HepG2 (cell line): ENCODE measurements at regions not wholly inside any gene's neighbourhood (a gene's known extent, or its start where the extent isn't known, plus 50 kb on each side); places are given as distances from the start of the nearest gene placed in this dataset.

Experiments
- ATAC-seq: fragments of 200-7000 bp; cut with Tn5 transposase; 3 replicates; pipeline ENCODE4 v1.9.1; 2020; ENCODE audit warnings: mild to moderate bottlenecking, moderate library complexity
- BruUV-seq: library from RNA; stranded (reverse); fragments of 400-500 nt; replicated peaks from 2 replicates; lab custom pipeline; 2021; lab: Mats Ljungman, UMichigan
- CTCF ChIA-PET: fragments of 300-600 bp; formaldehyde crosslinking; extraction: SDS; loops from one replicate; lab custom pipeline; 2021; ENCODE audit warnings: low total read pairs, inconsistent platforms, low intra/inter-chr PET ratio; lab: Yijun Ruan, JAX
- POLR2A ChIA-PET: fragments of 350-600 bp; sonication (Branson Sonifier 250); formaldehyde crosslinking; loops from one replicate; lab custom pipeline; 2020; ENCODE audit warnings: antibody characterized with exemption, inconsistent platforms; lab: Yijun Ruan, JAX
- DNase-seq: peaks from one replicate; pipeline ENCODE4 v3.0.0-alpha.2; 2015; ENCODE audit warnings: low spot score
- FAIRE-seq: peaks from 3 replicates; lab custom pipeline; 2011; peaks lifted over from hg19 to GRCh38; lab: Jason Lieb, UNC
- H2AFZ ChIP-seq: one replicate; pipeline ENCODE4 v1.6.1; 2011; ENCODE audit warnings: low read length, inconsistent platforms
- H3K27ac ChIP-seq: fragments of 300-600 bp; 3 replicates; pipeline ENCODE4 v1.8.0; 2011; ENCODE audit warnings: mixed run types, mild to moderate bottlenecking, mixed read lengths, low read length, inconsistent platforms; ENCODE audit not compliant: insufficient read depth; ENCODE audit errors: extremely low read length
- H3K27me3 ChIP-seq, 2 experiments: fragments of 200-600 bp in 1 of 2; 2 replicates in 1 of 2; 3 replicates in 1 of 2; pipeline versions ENCODE4 v1.6.0 to v1.8.0; 2011; ENCODE audit warnings: low read length in 2 of 2, mild to moderate bottlenecking in 2 of 2, moderate library complexity in 2 of 2, inconsistent platforms in 1 of 2; ENCODE audit not compliant: insufficient read depth in 2 of 2, control insufficient read depth in 1 of 2
- H3K36me3 ChIP-seq, 2 experiments: fragments of 200-600 bp in 1 of 2; replicated peaks in 1 of 2; 2 replicates in 1 of 2; 3 replicates in 1 of 2; pipeline versions ENCODE4 v1.5.1 to v1.8.0; 2011; ENCODE audit warnings: low read length in 2 of 2, inconsistent platforms in 1 of 2; ENCODE audit not compliant: insufficient read depth in 2 of 2, control insufficient read depth in 1 of 2
- H3K4me1 ChIP-seq: 2 replicates; pipeline ENCODE4 v1.5.1; 2012; ENCODE audit warnings: low read length, inconsistent platforms; ENCODE audit not compliant: insufficient read depth
- H3K4me2 ChIP-seq: 2 replicates; pipeline ENCODE4 v1.6.0; 2011; ENCODE audit warnings: low read depth, low read length, inconsistent platforms
- H3K4me3 ChIP-seq, 3 experiments: fragments of 200-600 bp in 1 of 3; sonication (generic), shearing (Covaris generic) in 1 of 3; replicated peaks in 1 of 3; 2 replicates each; pipeline ENCODE4 v1.5.1; 2011 to 2016; ENCODE audit warnings: low read length in 3 of 3, inconsistent platforms in 2 of 3, low read depth in 2 of 3, mild to moderate bottlenecking in 2 of 3, control low read depth in 1 of 3, mixed read lengths in 1 of 3; ENCODE audit not compliant: insufficient read depth in 1 of 3
- H3K79me2 ChIP-seq: one replicate; pipeline ENCODE4 v1.6.1; 2011; ENCODE audit warnings: low read length, inconsistent platforms; ENCODE audit not compliant: insufficient read depth
- H3K9ac ChIP-seq: 2 replicates; pipeline ENCODE4 v1.6.0; 2011; ENCODE audit warnings: mild to moderate bottlenecking, low read depth, low read length, inconsistent platforms; ENCODE audit not compliant: insufficient read depth
- H3K9me3 ChIP-seq: 2 replicates; pipeline ENCODE4 v1.5.1; 2012; ENCODE audit warnings: mild to moderate bottlenecking, low read length
- H4K20me1 ChIP-seq: 2 replicates; pipeline ENCODE4 v1.6.0; 2011; ENCODE audit warnings: inconsistent platforms, mild to moderate bottlenecking, low read length, moderate library complexity; ENCODE audit not compliant: insufficient read depth
- SALL2 ChIP-seq: sonication (generic); formaldehyde crosslinking; IDR thresholded peaks from 2 replicates; pipeline ENCODE4 v1.8.1; 2023; ENCODE audit warnings: mild to moderate bottlenecking, missing genetic modification reagents, inconsistent platforms
- TEAD3 ChIP-seq: optimal IDR thresholded peaks from 2 replicates; pipeline ENCODE3; 2016; ENCODE audit warnings: borderline replicate concordance
- TOPORS ChIP-seq: sonication (generic); formaldehyde crosslinking; IDR thresholded peaks from 2 replicates; pipeline ENCODE4 v1.8.0; 2023; ENCODE audit warnings: mild to moderate bottlenecking, missing genetic modification reagents
- ZNF790 ChIP-seq: sonication (generic); formaldehyde crosslinking; IDR thresholded peaks from 2 replicates; pipeline ENCODE4 v1.8.0; 2022; ENCODE audit warnings: missing genetic modification reagents, mild to moderate bottlenecking, borderline replicate concordance
- WGBS: methylation state at CpG from one replicate; pipeline ENCODE4 v1.1.6; 2017; ENCODE audit warnings: low lambda C conversion rate; 5-methylcytosine and 5-hydroxymethylcytosine counted together
- in situ Hi-C: cut with HindIII; loops from 2 replicates; pipeline ENCODE4 v1.10.0; 2017; ENCODE audit warnings: low pct_unique_long_range_greater_than_20kb; ENCODE audit not compliant: extremely low pct_ligation_motif_present
- intact Hi-C: fragments of 100-400 bp; cut with micrococcal nuclease; formaldehyde crosslinking; loops from one replicate; pipeline ENCODE4 v1.10.0; 2022; ENCODE audit not compliant: unreplicated experiment

DNA sequence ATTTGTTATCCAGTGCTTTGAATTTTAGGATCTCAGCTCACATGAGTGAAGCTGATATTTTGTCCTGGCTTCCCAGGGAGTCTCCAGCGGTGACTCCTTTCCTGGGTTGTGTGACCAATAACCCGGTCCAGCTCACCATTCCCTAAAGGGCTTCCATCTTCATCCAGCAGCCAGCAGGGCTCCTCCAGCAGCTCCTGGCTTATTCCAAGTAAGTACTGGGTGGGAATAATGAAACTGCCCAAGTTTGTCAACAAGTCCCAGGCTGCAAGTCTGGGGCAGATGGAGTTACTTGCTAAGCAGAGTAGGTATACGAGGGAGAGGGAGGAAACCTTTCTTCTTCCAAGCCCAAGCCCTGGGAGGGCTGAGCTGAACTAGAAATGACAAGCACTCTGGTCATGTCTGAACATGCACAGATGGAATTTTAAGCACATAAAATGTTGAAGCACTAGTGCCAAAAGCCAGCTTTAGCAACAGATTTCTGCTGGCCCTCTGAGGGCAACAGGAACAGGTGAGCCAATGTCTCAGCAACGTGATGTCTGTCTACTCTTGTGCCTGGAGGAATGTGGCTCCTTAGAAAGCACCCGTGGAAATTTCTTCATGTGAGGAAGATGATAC is 153.7 kb upstream of the DAPK1 start:
- no peak overlapping the region for H2AFZ ChIP-seq
- no TSS peak for BruUV-seq
- intact Hi-C loops (loop anchor here (5.0 kb wide), 1 partner anchor 53 kb away; no protein-coding TSS in a partner anchor), in situ Hi-C loops (no loop called here)
- no peak overlapping the region for H3K27ac ChIP-seq
- H4K20me1 ChIP-seq, result no peaks in the 10 kb centered on the region
- H3K4me3 ChIP-seq, result no peak overlapping the region
- no peaks in the 10 kb centered on the region for H3K9me3 ChIP-seq
- TF ChIP-seq SALL2 (CRISPR knock-in tag), result no peak
- no peak for TF ChIP-seq ZNF790
- H3K79me2 ChIP-seq, result no peaks in the 10 kb centered on the region
- no peaks in the 10 kb centered on the region; a peak in 1 of 5 replicates for H3K27me3 ChIP-seq
- no peaks in the 10 kb centered on the region for H3K36me3 ChIP-seq
- ATAC-seq (no peak), DNase-seq (no peak), FAIRE-seq (no peak)
- H3K4me1 ChIP-seq, result peaks cover 13% of the 10 kb centered on the region
- ChIA-PET CTCF (no interaction called here), POLR2A (no interaction called here)
- no peak overlapping the region for H3K4me2 ChIP-seq
- WGBS, result 36% methylated on average over 5 of the region's 5 CpGs
- no peak overlapping the region for H3K9ac ChIP-seq

DNA sequence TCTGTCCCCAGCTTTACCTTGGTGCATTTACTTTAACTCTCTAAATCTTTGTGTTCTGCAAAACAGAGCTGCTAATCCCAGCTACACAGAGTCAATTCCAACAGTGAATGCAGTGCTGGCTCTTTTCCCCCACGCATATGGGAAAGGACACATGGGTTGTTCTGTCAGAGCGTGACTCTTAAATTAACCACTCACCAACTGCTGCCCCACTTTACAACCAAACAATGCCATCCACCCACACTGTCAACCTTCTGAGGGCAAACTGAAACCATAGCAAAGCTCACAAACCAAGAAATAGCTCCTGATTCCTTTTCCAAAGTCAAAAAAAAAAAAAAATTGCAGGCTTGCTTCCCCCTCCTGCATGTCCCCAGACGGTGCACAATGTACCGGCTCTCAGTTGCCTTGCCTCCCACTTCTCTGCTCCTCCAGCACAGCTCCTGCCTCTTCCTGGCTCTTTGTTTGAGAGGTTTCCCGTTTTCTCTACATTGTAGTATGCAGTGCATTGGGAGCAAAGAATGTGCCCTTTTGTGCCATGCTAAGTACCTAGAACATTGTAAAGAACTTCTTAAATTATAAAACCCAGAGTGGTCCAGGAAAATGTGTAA is 151.5 kb upstream of the DAPK1 start:
- DNase-seq, result no peak
- in situ Hi-C loops, result no loop called here
- no peak overlapping the region for H3K4me3 ChIP-seq
- no peak overlapping the region for H3K9ac ChIP-seq
- no peak for ATAC-seq
- H3K27ac ChIP-seq, result no peak overlapping the region
- H2AFZ ChIP-seq, result no peak overlapping the region
- H3K36me3 ChIP-seq, result no peaks in the 10 kb centered on the region
- POLR2A ChIA-PET, result no interaction called here
- no peaks in the 10 kb centered on the region for H3K9me3 ChIP-seq
- H4K20me1 ChIP-seq, result no peaks in the 10 kb centered on the region
- BruUV-seq, result no TSS peak
- intact Hi-C loops, result no loop called here
- peaks cover 13% of the 10 kb centered on the region for H3K4me1 ChIP-seq
- H3K27me3 ChIP-seq, result no peaks in the 10 kb centered on the region; a peak in 1 of 5 replicates
- TF ChIP-seq TEAD3 (CRISPR knock-in tag) (no peak), TOPORS (no peak)
- FAIRE-seq, result no peak
- CTCF ChIA-PET, result no interaction called here
- no peaks in the 10 kb centered on the region for H3K79me2 ChIP-seq
- H3K4me2 ChIP-seq, result no peak overlapping the region
- 19% methylated on average over 5 of the region's 5 CpGs for WGBS
